ENCODE measurements at regions not wholly inside any gene's neighbourhood (a gene's known extent, or its start where the extent isn't known, plus 50 kb on each side); places are given as distances from the start of the nearest gene placed in this dataset.

DNA sequence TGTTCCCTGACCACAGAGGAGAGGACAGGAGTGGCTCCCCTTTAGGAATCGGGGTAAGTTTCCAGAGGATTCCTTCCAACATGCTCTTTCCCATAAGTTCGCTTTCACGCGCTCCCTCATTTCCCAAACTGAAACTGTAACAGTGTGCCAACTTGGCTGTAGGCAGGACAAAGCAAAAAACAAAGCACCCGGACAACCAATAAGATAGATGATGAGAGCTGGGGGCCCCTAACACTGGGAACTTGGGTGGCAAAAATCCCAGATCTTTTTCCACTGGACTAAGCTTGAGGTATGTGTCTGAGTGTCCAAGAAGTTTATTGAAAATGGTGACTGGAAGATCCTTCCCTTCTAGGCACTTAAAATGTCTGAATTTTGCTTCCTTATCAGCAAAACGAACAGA, 258.7 kb upstream of the IL12B start:
- TF ChIP-seq, protein P1, sequence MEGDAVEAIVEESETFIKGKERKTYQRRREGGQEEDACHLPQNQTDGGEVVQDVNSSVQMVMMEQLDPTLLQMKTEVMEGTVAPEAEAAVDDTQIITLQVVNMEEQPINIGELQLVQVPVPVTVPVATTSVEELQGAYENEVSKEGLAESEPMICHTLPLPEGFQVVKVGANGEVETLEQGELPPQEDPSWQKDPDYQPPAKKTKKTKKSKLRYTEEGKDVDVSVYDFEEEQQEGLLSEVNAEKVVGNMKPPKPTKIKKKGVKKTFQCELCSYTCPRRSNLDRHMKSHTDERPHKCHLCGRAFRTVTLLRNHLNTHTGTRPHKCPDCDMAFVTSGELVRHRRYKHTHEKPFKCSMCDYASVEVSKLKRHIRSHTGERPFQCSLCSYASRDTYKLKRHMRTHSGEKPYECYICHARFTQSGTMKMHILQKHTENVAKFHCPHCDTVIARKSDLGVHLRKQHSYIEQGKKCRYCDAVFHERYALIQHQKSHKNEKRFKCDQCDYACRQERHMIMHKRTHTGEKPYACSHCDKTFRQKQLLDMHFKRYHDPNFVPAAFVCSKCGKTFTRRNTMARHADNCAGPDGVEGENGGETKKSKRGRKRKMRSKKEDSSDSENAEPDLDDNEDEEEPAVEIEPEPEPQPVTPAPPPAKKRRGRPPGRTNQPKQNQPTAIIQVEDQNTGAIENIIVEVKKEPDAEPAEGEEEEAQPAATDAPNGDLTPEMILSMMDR (IDR thresholded peaks at IDR 0.05; ENCODE audit: insufficient read depth, low read depth, low read length), result no peak
- TF ChIP-seq EZH2 (IDR thresholded peaks at IDR 0.05; ENCODE audit: insufficient read depth, low read length), result no peak
